Natural killer cell (primary cell): ENCODE measurements at regions not wholly inside any gene's neighbourhood (a gene's known extent, or its start where the extent isn't known, plus 50 kb on each side); places are given as distances from the start of the nearest gene placed in this dataset.

Experiments used
- ATAC-seq, 3 donors: fragments of 150-1000 bp in 2 of 3; fragments of 200-7000 bp in 1 of 3; cut with Tn5 transposase; 1 replicate in 1 of 3; 2 replicates in 2 of 3; pipeline ENCODE4 v1.10.0; 2021; ENCODE audit warnings: mild to moderate bottlenecking in 2 of 3, moderate library complexity in 2 of 3
- DNase-seq, 2 donors: peaks; one replicate each; pipeline versions ENCODE4 v3.0.0 to v3.0.0-alpha.2; 2013 to 2021; ENCODE audit warnings: mixed read lengths in 1 of 2
- H3K27ac ChIP-seq: one replicate; pipeline ENCODE4 v1.5.1; 2013; ENCODE audit warnings: mild to moderate bottlenecking, low read length
- H3K27me3 ChIP-seq: one replicate; pipeline ENCODE4 v1.6.1; 2013; ENCODE audit warnings: low read length; ENCODE audit not compliant: control insufficient read depth, insufficient read depth
- H3K36me3 ChIP-seq: one replicate; pipeline ENCODE4 v1.6.1; 2013; ENCODE audit warnings: low read length; ENCODE audit not compliant: control insufficient read depth, insufficient read depth
- H3K4me1 ChIP-seq: one replicate; pipeline ENCODE4 v1.6.1; 2013; ENCODE audit warnings: low read length; ENCODE audit not compliant: control insufficient read depth, insufficient read depth
- H3K4me3 ChIP-seq: one replicate; pipeline ENCODE4 v1.5.1; 2013; ENCODE audit warnings: low read length
- H3K9me3 ChIP-seq: one replicate; pipeline ENCODE4 v1.6.1; 2013; ENCODE audit warnings: low read length; ENCODE audit not compliant: control insufficient read depth, insufficient read depth
- H3K27ac Mint-ChIP-seq, 2 donors: one replicate each; pipeline ENCODE4 v1.8.0; 2022; ENCODE audit warnings: mild to moderate bottlenecking in 2 of 2, mixed read lengths in 2 of 2, moderate library complexity in 1 of 2
- H3K27me3 Mint-ChIP-seq, 2 donors: one replicate each; pipeline ENCODE4 v1.8.0; 2022; ENCODE audit warnings: low read depth in 2 of 2, mixed read lengths in 2 of 2
- H3K36me3 Mint-ChIP-seq: one replicate; pipeline ENCODE4 v1.8.0; 2022; ENCODE audit warnings: mixed read lengths
- H3K4me1 Mint-ChIP-seq, 2 donors: one replicate each; pipeline ENCODE4 v1.8.0; 2022; ENCODE audit warnings: mixed read lengths in 2 of 2
- H3K4me3 Mint-ChIP-seq: one replicate; pipeline ENCODE4 v1.8.0; 2022; ENCODE audit warnings: mild to moderate bottlenecking, moderate library complexity, mixed read lengths
- H3K9me3 Mint-ChIP-seq, 2 donors: one replicate each; pipeline ENCODE4 v1.8.0; 2022; ENCODE audit warnings: mixed read lengths in 2 of 2
- CTCF ChIP-seq: fragments of 200-600 bp; IDR thresholded peaks from one replicate; pipeline ENCODE4 v1.8.0; 2022; ENCODE audit warnings: antibody characterized with exemption
- WGBS: methylation state at CpG from one replicate; pipeline ENCODE4 v1.1.7; 2013; ENCODE audit warnings: missing lambda C conversion rate; ENCODE audit not compliant: insufficient coverage; 5-methylcytosine and 5-hydroxymethylcytosine counted together
- intact Hi-C: fragments of 100-400 bp; cut with micrococcal nuclease; formaldehyde crosslinking; loops from one replicate; pipeline ENCODE4 v1.14.2; 2022

- H3K4me3 Mint-ChIP-seq = no peak overlapping the region
- H3K9me3 Mint-ChIP-seq = peaks cover 9 to 16% of the 10 kb centered on the region in 2 donors
- H3K36me3 Mint-ChIP-seq = peaks cover 5% of the 10 kb centered on the region
- ATAC-seq (no peak), DNase-seq (no peak)
- H3K27me3 ChIP-seq = no peaks in the 10 kb centered on the region
- H3K27ac Mint-ChIP-seq = no peak overlapping the region
- no peak overlapping the region for H3K4me3 ChIP-seq
- peaks cover 4% of the 10 kb centered on the region for H3K9me3 ChIP-seq
- H3K4me1 ChIP-seq = no peaks in the 10 kb centered on the region
- H3K4me1 Mint-ChIP-seq = no peaks in the 10 kb centered on the region
- no CpG with 5 or more reads among the region's 2 CpGs for WGBS
- no peak overlapping the region for H3K27ac ChIP-seq
- H3K36me3 ChIP-seq = no peaks in the 10 kb centered on the region
- intact Hi-C loops = no loop called here
- no peaks in the 10 kb centered on the region for H3K27me3 Mint-ChIP-seq
- TF ChIP-seq CTCF = no peak
These were observed 330.2 kb upstream of the NOVA1 start for GRCh38 chr14:26928019-26928418.

- no peak overlapping the region for H3K27ac ChIP-seq
- 75% methylated on average over 3 of the region's 3 CpGs for WGBS
- intact Hi-C loops = no loop called here
- H3K4me1 ChIP-seq = no peaks in the 10 kb centered on the region
- peaks cover 4% of the 10 kb centered on the region for H3K9me3 ChIP-seq
- Mint-ChIP-seq H3K9me3 (peaks cover 13 to 16% of the 10 kb centered on the region in 2 donors), H3K27ac (no peak overlapping the region), H3K36me3 (peaks cover 5% of the 10 kb centered on the region), H3K4me3 (no peak overlapping the region), H3K27me3 (no peaks in the 10 kb centered on the region), H3K4me1 (no peaks in the 10 kb centered on the region)
- no peak overlapping the region for H3K4me3 ChIP-seq
- no peaks in the 10 kb centered on the region for H3K27me3 ChIP-seq
- DNase-seq (no peak), ATAC-seq (no peak)
- no peak for TF ChIP-seq CTCF
- H3K36me3 ChIP-seq = no peaks in the 10 kb centered on the region
These were observed 331.5 kb upstream of the NOVA1 start for GRCh38 chr14:26929361-26929760.

- DNase-seq (no peak), ATAC-seq (no peak)
- no CpG with 5 or more reads among the region's 2 CpGs for WGBS
- peaks cover 16% of the 10 kb centered on the region in 2 donors for H3K9me3 Mint-ChIP-seq
- Histone ChIP-seq H3K4me3 (no peak overlapping the region), H3K27me3 (no peaks in the 10 kb centered on the region), H3K4me1 (no peaks in the 10 kb centered on the region), H3K9me3 (peaks cover 5% of the 10 kb centered on the region), H3K36me3 (no peaks in the 10 kb centered on the region), H3K27ac (no peak overlapping the region)
- TF ChIP-seq CTCF = no peak
- no peak overlapping the region for H3K27ac Mint-ChIP-seq
- H3K4me1 Mint-ChIP-seq = no peaks in the 10 kb centered on the region
- H3K4me3 Mint-ChIP-seq = no peak overlapping the region
- intact Hi-C loops = no loop called here
- H3K27me3 Mint-ChIP-seq = no peaks in the 10 kb centered on the region
- H3K36me3 Mint-ChIP-seq = peaks cover 5% of the 10 kb centered on the region
These were observed 332.7 kb upstream of the NOVA1 start for GRCh38 chr14:26930576-26930975.

GRCh38 chr14:26932606-26933005, 334.8 kb upstream of the NOVA1 start:
- H3K36me3 ChIP-seq = no peaks in the 10 kb centered on the region
- H3K27ac Mint-ChIP-seq = no peak overlapping the region
- H3K4me1 Mint-ChIP-seq = no peaks in the 10 kb centered on the region
- no peak overlapping the region for H3K27ac ChIP-seq
- DNase-seq = no peak
- ATAC-seq = no peak
- 89% methylated on average over 4 of the region's 4 CpGs for WGBS
- H3K9me3 Mint-ChIP-seq = peaks cover 16% of the 10 kb centered on the region in 2 donors
- intact Hi-C loops = no loop called here
- H3K27me3 ChIP-seq = no peaks in the 10 kb centered on the region
- TF ChIP-seq CTCF = no peak
- peaks cover 5% of the 10 kb centered on the region for H3K36me3 Mint-ChIP-seq
- no peak overlapping the region for H3K4me3 Mint-ChIP-seq
- peaks cover 4% of the 10 kb centered on the region for H3K9me3 ChIP-seq
- H3K4me1 ChIP-seq = no peaks in the 10 kb centered on the region
- H3K4me3 ChIP-seq = no peak overlapping the region
- H3K27me3 Mint-ChIP-seq = no peaks in the 10 kb centered on the region
